Activated CD8-positive, alpha-beta memory T cell treated with anti-CD3 and anti-CD28 coated beads, Interleukin-2, amount 50 U/mL, for 48 hours (primary cell): ENCODE measurements at regions not wholly inside any gene's neighbourhood (a gene's known extent, or its start where the extent isn't known, plus 50 kb on each side); places are given as distances from the start of the nearest gene placed in this dataset.
A peak's percentile ranks its signal among the peaks of the same experiment; 100 is the strongest.
"Not testable (repeated sequence)": the region's sequence is repeated elsewhere in the genome, so short reads cannot be mapped to it uniquely, and the experiment has no call there.

ENCODE experiments used
- DNase-seq: peaks from one replicate; pipeline ENCODE4 v3.0.0-alpha.2; 2020

GRCh38 chr5:71771191-71771590 is 52.1 kb downstream of the CARTPT start:
- no peak for DNase-seq

- no peak for DNase-seq
Measured at GRCh38 chr5:71778678-71779276, 59.7 kb downstream of the CARTPT start.

GRCh38 chr5:71780597-71780996 is 61.5 kb downstream of the CARTPT start:
- DNase-seq = no peak

GRCh38 chr5:71782393-71782770 is 63.3 kb downstream of the CARTPT start:
- DNase-seq = no peak

- peak; percentile 76 for DNase-seq
Measured at GRCh38 chr5:71782771-71783770, 64.0 kb downstream of the CARTPT start.

GRCh38 chr5:71783891-71784290 is 64.8 kb downstream of the CARTPT start:
- DNase-seq = no peak

GRCh38 chr5:71786337-71787055 is 67.4 kb downstream of the CARTPT start:
- no peak for DNase-seq

- no peak for DNase-seq
Measured at GRCh38 chr5:71788794-71789193, 69.7 kb downstream of the CARTPT start.

GRCh38 chr5:71789746-71790145 is 70.7 kb downstream of the CARTPT start:
- DNase-seq = no peak

GRCh38 chr5:71790433-71790832 is 71.4 kb downstream of the CARTPT start:
- DNase-seq = no peak

- DNase-seq = not testable (repeated sequence)
Measured at GRCh38 chr5:71792041-71792440, 73.0 kb downstream of the CARTPT start.

GRCh38 chr5:71794061-71794695 is 75.1 kb downstream of the CARTPT start:
- no peak for DNase-seq

- DNase-seq = no peak
Measured at GRCh38 chr5:71802673-71803072, 83.6 kb downstream of the CARTPT start.

- DNase-seq = no peak
Measured at GRCh38 chr5:71806711-71807110, 87.6 kb downstream of the CARTPT start.

GRCh38 chr5:71807909-71808308 is 88.8 kb downstream of the CARTPT start:
- no peak for DNase-seq

GRCh38 chr5:71809446-71809845 is 90.4 kb downstream of the CARTPT start:
- no peak for DNase-seq

- DNase-seq = no peak
Measured at GRCh38 chr5:71810023-71810422, 90.9 kb downstream of the CARTPT start.

- DNase-seq = no peak
Measured at GRCh38 chr5:71810471-71811195, 91.6 kb downstream of the CARTPT start.

GRCh38 chr5:71811779-71812178 is 92.7 kb downstream of the CARTPT start:
- DNase-seq = no peak

GRCh38 chr5:71816307-71816706 is 97.2 kb downstream of the CARTPT start:
- DNase-seq = no peak

- no peak for DNase-seq
Measured at GRCh38 chr5:71817891-71818290, 98.8 kb downstream of the CARTPT start.

GRCh38 chr5:71821029-71821428 is 102.0 kb downstream of the CARTPT start:
- no peak for DNase-seq
